ENCODE measurements at regions not wholly inside any gene's neighbourhood (a gene's known extent, or its start where the extent isn't known, plus 50 kb on each side); places are given as distances from the start of the nearest gene placed in this dataset.

DNA sequence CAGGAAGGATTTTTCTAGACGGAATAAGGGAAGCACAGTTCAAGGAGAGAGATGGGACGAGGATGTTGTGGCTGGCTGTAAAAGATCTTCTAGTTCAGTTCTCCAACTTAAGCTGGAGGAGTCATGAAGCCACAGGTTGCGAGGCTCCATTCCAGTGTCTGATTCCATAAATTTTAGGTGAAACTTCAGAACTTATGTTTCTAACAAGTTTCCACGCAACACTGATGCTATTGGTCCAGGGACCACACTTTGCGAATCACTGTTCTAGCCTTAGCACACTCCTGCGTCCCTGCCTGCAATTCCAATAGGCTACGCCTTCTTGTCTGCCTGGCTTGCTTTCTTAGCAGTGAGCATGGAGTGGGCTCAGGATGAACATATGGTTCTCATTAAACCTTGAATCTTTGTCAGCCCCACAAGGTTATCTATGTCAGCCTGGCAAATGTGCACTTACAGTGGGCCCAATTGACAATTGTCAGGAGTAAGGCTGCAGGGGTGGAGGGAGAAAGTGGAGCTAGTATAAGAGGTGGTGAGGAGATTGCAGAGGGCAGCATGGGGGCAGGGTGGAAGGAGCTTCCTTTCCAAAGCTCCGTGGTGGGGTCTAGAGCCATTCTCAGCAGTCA is 438.1 kb upstream of the ST6GAL2 start:
- no peak overlapping the region for H2BK120ac ChIP-seq (ENCODE audit: low read depth, low read length, poor library complexity, severe bottlenecking)

More for the DNA sequence above, 438.1 kb upstream of the ST6GAL2 start:
- Histone ChIP-seq H2BK15ac (ENCODE audit: low read depth, low read length) (no peak overlapping the region), H3K9ac (ENCODE audit: extremely low read depth, insufficient read length, low read length) (no peak overlapping the region), H4K20me1 (ENCODE audit: control insufficient read depth, insufficient read depth, insufficient read length) (no peaks in the 10 kb centered on the region), H3K79me2 (ENCODE audit: insufficient read depth, low read length) (no peaks in the 10 kb centered on the region), H4K8ac (replicated peaks; ENCODE audit: insufficient read length, low read depth, low read length) (no peak overlapping the region), H3K14ac (ENCODE audit: insufficient read depth, low read length) (no peak overlapping the region), H2BK20ac (ENCODE audit: low read depth, low read length, poor library complexity, severe bottlenecking) (no peak overlapping the region), H2BK5ac (ENCODE audit: insufficient read length, low read length) (no peak overlapping the region), H4K91ac (ENCODE audit: insufficient read length, low read depth, low read length) (no peak overlapping the region), H3K9me3 (ENCODE audit: control insufficient read depth, low read depth, low read length) (no peaks in the 10 kb centered on the region), H3K56ac (ENCODE audit: insufficient read length, low read depth, low read length) (no peak overlapping the region), H3K18ac (ENCODE audit: insufficient read length, low read depth, low read length) (no peak overlapping the region), H3T11ph (ENCODE audit: low read length) (no peak overlapping the region), H4K5ac (ENCODE audit: insufficient read length, low read depth, low read length) (no peak overlapping the region), H2BK12ac (ENCODE audit: insufficient read length, low read depth, low read length) (no peak overlapping the region), H3K23ac (ENCODE audit: insufficient read length, low read depth, low read length) (no peak overlapping the region), H3K23me2 (ENCODE audit: insufficient read length, low read depth, low read length, poor library complexity, severe bottlenecking) (no peaks in the 10 kb centered on the region), H3K79me1 (ENCODE audit: insufficient read depth, low read depth, low read length, poor library complexity, severe bottlenecking) (no peaks in the 10 kb centered on the region), H3K27me3 (ENCODE audit: insufficient read depth, low read length) (no peaks in the 10 kb centered on the region), H3K4me2 (ENCODE audit: insufficient read depth, insufficient read length, low read length) (no peak overlapping the region), H2AFZ (ENCODE audit: low read length) (no peak overlapping the region), H3K4me1 (ENCODE audit: insufficient read depth, low read length) (no peaks in the 10 kb centered on the region), H3K27ac (ENCODE audit: insufficient read length, low read depth, low read length) (no peak overlapping the region), H2AK5ac (ENCODE audit: insufficient read length, low read length) (no peak overlapping the region), H3K4ac (ENCODE audit: low read depth, low read length) (no peak overlapping the region)
- Mint-ChIP-seq H3K4me3 (no peak overlapping the region), H3K27me3 (ENCODE audit: low read depth) (no peaks in the 10 kb centered on the region), H3K4me1 (peaks cover 0 to 3% of the 10 kb centered on the region in 2 experiments; a peak in 2 of 4 replicates), H3K9me3 (peaks cover 3 to 12% of the 10 kb centered on the region in 2 experiments; a peak in 3 of 5 replicates), H3K27ac (no peak overlapping the region), H3K36me3 (ENCODE audit: insufficient read depth in 1 of 3, low read depth in 3 of 3) (peaks cover 0 to 4% (median 0%) of the 10 kb centered on the region in 3 experiments; a peak in 1 of 7 replicates)
- no CpG with 5 or more reads among the region's 8 CpGs for WGBS (ENCODE audit: extremely low coverage, insufficient read length, low lambda C conversion rate)
- TF ChIP-seq, protein P1, sequence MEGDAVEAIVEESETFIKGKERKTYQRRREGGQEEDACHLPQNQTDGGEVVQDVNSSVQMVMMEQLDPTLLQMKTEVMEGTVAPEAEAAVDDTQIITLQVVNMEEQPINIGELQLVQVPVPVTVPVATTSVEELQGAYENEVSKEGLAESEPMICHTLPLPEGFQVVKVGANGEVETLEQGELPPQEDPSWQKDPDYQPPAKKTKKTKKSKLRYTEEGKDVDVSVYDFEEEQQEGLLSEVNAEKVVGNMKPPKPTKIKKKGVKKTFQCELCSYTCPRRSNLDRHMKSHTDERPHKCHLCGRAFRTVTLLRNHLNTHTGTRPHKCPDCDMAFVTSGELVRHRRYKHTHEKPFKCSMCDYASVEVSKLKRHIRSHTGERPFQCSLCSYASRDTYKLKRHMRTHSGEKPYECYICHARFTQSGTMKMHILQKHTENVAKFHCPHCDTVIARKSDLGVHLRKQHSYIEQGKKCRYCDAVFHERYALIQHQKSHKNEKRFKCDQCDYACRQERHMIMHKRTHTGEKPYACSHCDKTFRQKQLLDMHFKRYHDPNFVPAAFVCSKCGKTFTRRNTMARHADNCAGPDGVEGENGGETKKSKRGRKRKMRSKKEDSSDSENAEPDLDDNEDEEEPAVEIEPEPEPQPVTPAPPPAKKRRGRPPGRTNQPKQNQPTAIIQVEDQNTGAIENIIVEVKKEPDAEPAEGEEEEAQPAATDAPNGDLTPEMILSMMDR (conservative IDR thresholded peaks at IDR 0.05), result no peak
- no peak for DNase-seq

Data from H9 (cell line).